ENCODE measurements at regions not wholly inside any gene's neighbourhood (a gene's known extent, or its start where the extent isn't known, plus 50 kb on each side); places are given as distances from the start of the nearest gene placed in this dataset.
"Not testable (repeated sequence)": the region's sequence is repeated elsewhere in the genome, so short reads cannot be mapped to it uniquely, and the experiment has no call there.

GRCh38 chr5:118326481-118327045 is 661.8 kb downstream of the DTWD2 start:
- Histone ChIP-seq H3K4me3 (no peak overlapping the region), H3K27ac (no peak overlapping the region), H3K36me3 (no peaks in the 10 kb centered on the region), H3K4me1 (no peaks in the 10 kb centered on the region), H3K27me3 (no peaks in the 10 kb centered on the region), H3K9me3 (no peaks in the 10 kb centered on the region)
- TF ChIP-seq POLR2AphosphoS5 (IDR thresholded peaks at IDR 0.05; ENCODE audit: insufficient read depth in 1 of 2, low read depth in 1 of 2): no peak
- no peak for TF ChIP-seq POLR2A (IDR thresholded peaks at IDR 0.05)
- TF ChIP-seq CTCF (IDR thresholded peaks at IDR 0.05): no peak
- intact Hi-C loops (cut with DNase I): no loop called here
- DNase-seq (ENCODE audit: extremely low spot score in 2 of 2): no peak

- H3K4me1 ChIP-seq: no peaks in the 10 kb centered on the region
- H3K36me3 ChIP-seq: no peaks in the 10 kb centered on the region
- H3K27me3 ChIP-seq: no peaks in the 10 kb centered on the region
- TF ChIP-seq POLR2A (IDR thresholded peaks at IDR 0.05) (no peak), CTCF (IDR thresholded peaks at IDR 0.05) (no peak), POLR2AphosphoS5 (IDR thresholded peaks at IDR 0.05; ENCODE audit: insufficient read depth in 1 of 2, low read depth in 1 of 2) (no peak)
- no peak for DNase-seq (ENCODE audit: extremely low spot score in 2 of 2)
- no peak overlapping the region for H3K4me3 ChIP-seq
- intact Hi-C loops (cut with DNase I): no loop called here
- H3K27ac ChIP-seq: no peak overlapping the region
- H3K9me3 ChIP-seq: no peaks in the 10 kb centered on the region
Measured at GRCh38 chr5:118325931-118326330, 662.4 kb downstream of the DTWD2 start.

GRCh38 chr5:118323723-118324122 is 664.6 kb downstream of the DTWD2 start:
- not testable (repeated sequence) for H3K27ac ChIP-seq

GRCh38 chr5:118321081-118321480 is 667.3 kb downstream of the DTWD2 start:
- Histone ChIP-seq H3K9me3 (no peaks in the 10 kb centered on the region), H3K27ac (no peak overlapping the region), H3K4me3 (no peak overlapping the region), H3K4me1 (no peaks in the 10 kb centered on the region), H3K27me3 (no peaks in the 10 kb centered on the region), H3K36me3 (no peaks in the 10 kb centered on the region)
- DNase-seq (ENCODE audit: extremely low spot score in 2 of 2): no peak
- TF ChIP-seq POLR2AphosphoS5 (IDR thresholded peaks at IDR 0.05; ENCODE audit: insufficient read depth in 1 of 2, low read depth in 1 of 2) (no peak), POLR2A (IDR thresholded peaks at IDR 0.05) (no peak), CTCF (IDR thresholded peaks at IDR 0.05) (no peak)
- intact Hi-C loops (cut with DNase I): no loop called here

More at GRCh38 chr5:118323723-118324122, 664.6 kb downstream of the DTWD2 start:
- H3K36me3 ChIP-seq; H3K9me3 ChIP-seq; DNase-seq (ENCODE audit: extremely low spot score in 2 of 2); intact Hi-C loops (cut with DNase I); H3K27me3 ChIP-seq; H3K4me1 ChIP-seq; H3K4me3 ChIP-seq: not testable (repeated sequence)

GRCh38 chr5:118320121-118320520 is 668.2 kb downstream of the DTWD2 start:
- Histone ChIP-seq H3K4me3 (no peak overlapping the region), H3K27me3 (no peaks in the 10 kb centered on the region), H3K36me3 (no peaks in the 10 kb centered on the region), H3K9me3 (no peaks in the 10 kb centered on the region), H3K4me1 (no peaks in the 10 kb centered on the region), H3K27ac (no peak overlapping the region)
- intact Hi-C loops (cut with DNase I): no loop called here
- no peak for DNase-seq (ENCODE audit: extremely low spot score in 2 of 2)
- no peak for TF ChIP-seq POLR2A (IDR thresholded peaks at IDR 0.05)
- TF ChIP-seq POLR2AphosphoS5 (IDR thresholded peaks at IDR 0.05; ENCODE audit: insufficient read depth in 1 of 2, low read depth in 1 of 2): no peak
- no peak for TF ChIP-seq CTCF (IDR thresholded peaks at IDR 0.05)

Measured in vagina (tissue), 2 donors.